HCT116 (cell line): ENCODE measurements at regions not wholly inside any gene's neighbourhood (a gene's known extent, or its start where the extent isn't known, plus 50 kb on each side); places are given as distances from the start of the nearest gene placed in this dataset.

Source experiments
- EGR1 ChIP-seq: IDR thresholded peaks from 2 replicates; pipeline ENCODE4 v1.6.1; 2012; ENCODE audit warnings: low read depth
- ELF1 ChIP-seq: IDR thresholded peaks from 2 replicates; pipeline ENCODE4 v1.6.1; 2012; ENCODE audit warnings: low read depth, borderline replicate concordance
- EZH2 ChIP-seq: fragments of 200-600 bp; sonication (generic); IDR thresholded peaks from 2 replicates; pipeline ENCODE4 v1.6.1; 2017; ENCODE audit warnings: antibody characterized with exemption, mixed run types
- FOSL1 ChIP-seq: IDR thresholded peaks from 2 replicates; pipeline ENCODE4 v1.6.1; 2012; ENCODE audit warnings: low read depth
- JUND ChIP-seq: IDR thresholded peaks from 2 replicates; pipeline ENCODE4 v1.6.1; 2012
- POLR2A ChIP-seq: IDR thresholded peaks from 2 replicates; pipeline ENCODE4 v1.7.0; 2011; ENCODE audit warnings: borderline replicate concordance; ENCODE audit not compliant: insufficient read depth, insufficient read length; ENCODE audit errors: extremely low read depth
- POLR2AphosphoS5 ChIP-seq: IDR thresholded peaks from 2 replicates; pipeline ENCODE4 v1.6.1; 2011; ENCODE audit warnings: mild to moderate bottlenecking, low read depth, low read length, moderate library complexity
- RAD21 ChIP-seq: IDR thresholded peaks from 2 replicates; pipeline ENCODE4 v1.6.1; 2012; ENCODE audit warnings: low read depth, mild to moderate bottlenecking
- SIN3A ChIP-seq: IDR thresholded peaks from 2 replicates; pipeline ENCODE4 v1.6.1; 2012; ENCODE audit warnings: low read depth
- SP1 ChIP-seq: IDR thresholded peaks from 2 replicates; pipeline ENCODE4 v1.6.1; 2012; ENCODE audit warnings: low read depth
- TCF7L2 ChIP-seq: IDR thresholded peaks from 2 replicates; pipeline ENCODE4 v1.7.0; 2011; ENCODE audit warnings: borderline replicate concordance, inconsistent platforms; ENCODE audit not compliant: insufficient read depth, insufficient read length; ENCODE audit errors: extremely low read depth
- TF ChIP-seq, protein P1 (sequence below), 3 experiments: fragments of 200-600 bp in 1 of 3; sonication (generic) in 1 of 3; IDR thresholded peaks in 2 of 3; conservative IDR thresholded peaks in 1 of 3; 2 replicates each; pipeline ENCODE4 v1.5.1; 2012 to 2017; ENCODE audit warnings: low read depth in 2 of 3, low read length in 2 of 3, antibody characterized with exemption in 1 of 3, borderline replicate concordance in 1 of 3, control low read depth in 1 of 3, mild to moderate bottlenecking in 1 of 3, mixed read lengths in 1 of 3, mixed run types in 1 of 3, moderate library complexity in 1 of 3; ENCODE audit not compliant: insufficient read depth in 1 of 3
- TF ChIP-seq, protein P2 (sequence below): IDR thresholded peaks from 2 replicates; pipeline ENCODE4 v1.6.1; 2012

DNA sequence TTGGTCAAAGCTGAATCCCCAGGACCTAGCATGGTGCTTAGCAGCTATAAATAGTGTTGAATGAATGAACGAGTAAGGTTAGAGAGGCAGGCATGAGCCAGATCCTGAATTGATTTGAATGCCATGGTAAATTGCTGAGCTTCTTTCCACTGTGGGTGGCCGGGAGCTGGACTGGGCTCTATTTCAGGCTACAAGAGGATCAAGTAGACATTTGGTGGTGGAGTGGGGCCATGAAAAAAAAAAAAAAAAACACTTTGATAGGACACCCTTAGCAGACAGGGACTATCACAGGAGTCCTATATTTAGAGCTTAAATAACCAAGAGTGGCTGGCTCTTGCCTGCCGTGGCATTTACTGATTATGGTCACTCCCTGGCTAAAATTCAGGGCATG is 77.6 kb downstream of the MIAT start:
- TF ChIP-seq EGR1 (no peak), SP1 (no peak), POLR2AphosphoS5 (no peak), RAD21 (no peak), POLR2A (no peak), TCF7L2 (no peak), JUND (no peak), SIN3A (no peak), FOSL1 (no peak), ELF1 (no peak), EZH2 (no peak)
- TF ChIP-seq, protein P1, sequence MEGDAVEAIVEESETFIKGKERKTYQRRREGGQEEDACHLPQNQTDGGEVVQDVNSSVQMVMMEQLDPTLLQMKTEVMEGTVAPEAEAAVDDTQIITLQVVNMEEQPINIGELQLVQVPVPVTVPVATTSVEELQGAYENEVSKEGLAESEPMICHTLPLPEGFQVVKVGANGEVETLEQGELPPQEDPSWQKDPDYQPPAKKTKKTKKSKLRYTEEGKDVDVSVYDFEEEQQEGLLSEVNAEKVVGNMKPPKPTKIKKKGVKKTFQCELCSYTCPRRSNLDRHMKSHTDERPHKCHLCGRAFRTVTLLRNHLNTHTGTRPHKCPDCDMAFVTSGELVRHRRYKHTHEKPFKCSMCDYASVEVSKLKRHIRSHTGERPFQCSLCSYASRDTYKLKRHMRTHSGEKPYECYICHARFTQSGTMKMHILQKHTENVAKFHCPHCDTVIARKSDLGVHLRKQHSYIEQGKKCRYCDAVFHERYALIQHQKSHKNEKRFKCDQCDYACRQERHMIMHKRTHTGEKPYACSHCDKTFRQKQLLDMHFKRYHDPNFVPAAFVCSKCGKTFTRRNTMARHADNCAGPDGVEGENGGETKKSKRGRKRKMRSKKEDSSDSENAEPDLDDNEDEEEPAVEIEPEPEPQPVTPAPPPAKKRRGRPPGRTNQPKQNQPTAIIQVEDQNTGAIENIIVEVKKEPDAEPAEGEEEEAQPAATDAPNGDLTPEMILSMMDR (IDR thresholded peaks at IDR 0.05 in 2 of 3, conservative IDR thresholded peaks at IDR 0.05 in 1 of 3; ENCODE audit: borderline replicate concordance in 1 of 3, insufficient read depth in 1 of 3, low read depth in 2 of 3, low read length in 2 of 3) = no peak
- TF ChIP-seq, protein P2, sequence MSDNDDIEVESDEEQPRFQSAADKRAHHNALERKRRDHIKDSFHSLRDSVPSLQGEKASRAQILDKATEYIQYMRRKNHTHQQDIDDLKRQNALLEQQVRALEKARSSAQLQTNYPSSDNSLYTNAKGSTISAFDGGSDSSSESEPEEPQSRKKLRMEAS = no peak
